ENCODE measurements at regions not wholly inside any gene's neighbourhood (a gene's known extent, or its start where the extent isn't known, plus 50 kb on each side); places are given as distances from the start of the nearest gene placed in this dataset.

- ChIA-PET POLR2A (no interaction called here), CTCF (no interaction called here)
- no peak overlapping the region for H3K4me3 ChIP-seq (ENCODE audit: low read depth, low read length)
- H3K36me3 ChIP-seq (ENCODE audit: control insufficient read depth, insufficient read depth, low read length) = no peaks in the 10 kb centered on the region
- no peak for DNase-seq (ENCODE audit: low read depth)
- peaks cover 3% of the 10 kb centered on the region; the same call in 1 of the 2 replicates for H3K27me3 ChIP-seq (ENCODE audit: control insufficient read depth, insufficient read depth, low read length)
- no peak for TF ChIP-seq CTCF (IDR thresholded peaks at IDR 0.05; ENCODE audit: insufficient read depth, low read depth, low read length)
Observed at GRCh38 chr13:40211586-40211968, 454.9 kb downstream of the FOXO1 start.

GRCh38 chr13:40213779-40214178, 452.7 kb downstream of the FOXO1 start:
- TF ChIP-seq CTCF (IDR thresholded peaks at IDR 0.05; ENCODE audit: insufficient read depth, low read depth, low read length) = no peak
- Histone ChIP-seq H3K4me3 (ENCODE audit: low read depth, low read length) (no peak overlapping the region), H3K36me3 (ENCODE audit: control insufficient read depth, insufficient read depth, low read length) (no peaks in the 10 kb centered on the region), H3K27me3 (ENCODE audit: control insufficient read depth, insufficient read depth, low read length) (peaks cover 5% of the 10 kb centered on the region; the same call in 1 of the 2 replicates)
- ChIA-PET CTCF (no interaction called here), POLR2A (no interaction called here)
- no peak for DNase-seq (ENCODE audit: low read depth)

GRCh38 chr13:40215311-40215710, 451.1 kb downstream of the FOXO1 start:
- ChIA-PET CTCF (no interaction called here), POLR2A (no interaction called here)
- Histone ChIP-seq H3K4me3 (ENCODE audit: low read depth, low read length) (no peak overlapping the region), H3K27me3 (ENCODE audit: control insufficient read depth, insufficient read depth, low read length) (peaks cover 5% of the 10 kb centered on the region; the same call in 1 of the 2 replicates), H3K36me3 (ENCODE audit: control insufficient read depth, insufficient read depth, low read length) (no peaks in the 10 kb centered on the region)
- no peak for TF ChIP-seq CTCF (IDR thresholded peaks at IDR 0.05; ENCODE audit: insufficient read depth, low read depth, low read length)
- DNase-seq (ENCODE audit: low read depth) = no peak

GRCh38 chr13:40215747-40216146, 450.7 kb downstream of the FOXO1 start:
- Histone ChIP-seq H3K27me3 (ENCODE audit: control insufficient read depth, insufficient read depth, low read length) (peaks cover 5% of the 10 kb centered on the region; the same call in 1 of the 2 replicates), H3K36me3 (ENCODE audit: control insufficient read depth, insufficient read depth, low read length) (no peaks in the 10 kb centered on the region), H3K4me3 (ENCODE audit: low read depth, low read length) (no peak overlapping the region)
- DNase-seq (ENCODE audit: low read depth) = no peak
- CTCF ChIA-PET = no interaction called here
- POLR2A ChIA-PET = no interaction called here
- TF ChIP-seq CTCF (IDR thresholded peaks at IDR 0.05; ENCODE audit: insufficient read depth, low read depth, low read length) = no peak

GRCh38 chr13:40217675-40218074, 448.8 kb downstream of the FOXO1 start:
- no peak for DNase-seq (ENCODE audit: low read depth)
- no peak for TF ChIP-seq CTCF (IDR thresholded peaks at IDR 0.05; ENCODE audit: insufficient read depth, low read depth, low read length)
- H3K4me3 ChIP-seq (ENCODE audit: low read depth, low read length) = no peak overlapping the region
- peaks cover 5% of the 10 kb centered on the region; the same call in 1 of the 2 replicates for H3K27me3 ChIP-seq (ENCODE audit: control insufficient read depth, insufficient read depth, low read length)
- ChIA-PET POLR2A (no interaction called here), CTCF (no interaction called here)
- no peaks in the 10 kb centered on the region for H3K36me3 ChIP-seq (ENCODE audit: control insufficient read depth, insufficient read depth, low read length)
